ENCODE measurements at regions not wholly inside any gene's neighbourhood (a gene's known extent, or its start where the extent isn't known, plus 50 kb on each side); places are given as distances from the start of the nearest gene placed in this dataset.

- no peak for TF ChIP-seq SNAI2 (CRISPR knock-in tag; IDR thresholded peaks at IDR 0.05)
- TF ChIP-seq OSR1 (CRISPR knock-in tag; IDR thresholded peaks at IDR 0.05), result no peak
- TF ChIP-seq ESRRG (CRISPR knock-in tag; IDR thresholded peaks at IDR 0.05), result no peak
- no peak for TF ChIP-seq POU6F1 (CRISPR knock-in tag; IDR thresholded peaks at IDR 0.05; ENCODE audit: borderline replicate concordance, low read depth)
- TF ChIP-seq PATZ1 (CRISPR knock-in tag; IDR thresholded peaks at IDR 0.05; ENCODE audit: borderline replicate concordance), result no peak
- no peak for TF ChIP-seq CREB5 (CRISPR knock-in tag; IDR thresholded peaks at IDR 0.05; ENCODE audit: low read depth)
- no peak for TF ChIP-seq TCF4 (CRISPR knock-in tag; IDR thresholded peaks at IDR 0.05; ENCODE audit: borderline replicate concordance)
- TF ChIP-seq ISL1 (CRISPR knock-in tag; IDR thresholded peaks at IDR 0.05), result no peak
- TF ChIP-seq BACH2 (CRISPR knock-in tag; IDR thresholded peaks at IDR 0.05; ENCODE audit: borderline replicate concordance), result no peak
- TF ChIP-seq ARNTL (CRISPR knock-in tag; IDR thresholded peaks at IDR 0.05; ENCODE audit: borderline replicate concordance, low read depth), result no peak
- no peak for TF ChIP-seq RARB (CRISPR knock-in tag; IDR thresholded peaks at IDR 0.05)
- no peak for TF ChIP-seq TOX (CRISPR knock-in tag; IDR thresholded peaks at IDR 0.05; ENCODE audit: borderline replicate concordance)
- no peak for TF ChIP-seq ZNF8 (CRISPR knock-in tag; IDR thresholded peaks at IDR 0.05)
- no peak for TF ChIP-seq PPARA (CRISPR knock-in tag; IDR thresholded peaks at IDR 0.05; ENCODE audit: borderline replicate concordance)
These were observed 69.1 kb upstream of the GPR12 start for GRCh38 chr13:26829716-26830115.

Data from SK-N-SH treated with all-trans-retinoic acid at 6 μM for 48 hours (cell line).